GM12878 (cell line): ENCODE measurements at regions not wholly inside any gene's neighbourhood (a gene's known extent, or its start where the extent isn't known, plus 50 kb on each side); places are given as distances from the start of the nearest gene placed in this dataset.

Experiments
- ATAC-seq: fragments of 200-7000 bp; cut with Tn5 transposase; 3 replicates; pipeline ENCODE4 v1.9.1; 2020; ENCODE audit warnings: mild to moderate bottlenecking, moderate library complexity
- BruUV-seq: library from RNA; stranded (reverse); fragments of 400-500 nt; replicated peaks from 2 replicates; lab custom pipeline; 2021; lab: Mats Ljungman, UMichigan
- CTCF ChIA-PET: fragments of 300-600 bp; sonication (Branson Sonifier 250); formaldehyde crosslinking; extraction: SDS; loops from one replicate; lab custom pipeline; 2021; ENCODE audit warnings: inconsistent platforms; lab: Yijun Ruan, JAX
- POLR2A ChIA-PET: fragments of 350-600 bp; formaldehyde crosslinking; extraction: SDS; loops from one replicate; lab custom pipeline; 2021; ENCODE audit warnings: inconsistent platforms; lab: Charles Lee
- RAD21 ChIA-PET: fragments of 300-600 bp; sonication (Branson Sonifier 250); formaldehyde crosslinking; loops from one replicate; lab custom pipeline; 2023; ENCODE audit warnings: antibody characterized with exemption; ENCODE audit not compliant: unreplicated experiment; lab: Charles Lee
- SMC1A ChIA-PET: fragments of 300-600 bp; sonication (Branson Sonifier 250); formaldehyde crosslinking; loops from one replicate; lab custom pipeline; 2023; ENCODE audit not compliant: unreplicated experiment, uncharacterized antibody; lab: Charles Lee
- DNase-seq: peaks from one replicate; pipeline ENCODE4 v3.0.0-alpha.2; 2011; ENCODE audit warnings: low read depth, low spot score
- FAIRE-seq: peaks from 3 replicates; lab custom pipeline; 2011; peaks lifted over from hg19 to GRCh38; lab: Jason Lieb, UNC
- H2AFZ ChIP-seq: 2 replicates; pipeline ENCODE4 v1.6.0; 2011; ENCODE audit warnings: low read depth, low read length, control low read depth; ENCODE audit not compliant: control insufficient read depth
- H3K27ac ChIP-seq: 2 replicates; pipeline ENCODE4 v1.5.1; 2011; ENCODE audit warnings: control low read depth; ENCODE audit not compliant: control insufficient read depth, insufficient read depth
- H3K27me3 ChIP-seq, 2 experiments: replicated peaks in 1 of 2; 2 replicates each; pipeline versions ENCODE4 v1.6.0 to v1.6.1; 2011; ENCODE audit warnings: low read length in 1 of 2; ENCODE audit not compliant: control insufficient read depth in 2 of 2, insufficient read depth in 2 of 2
- H3K36me3 ChIP-seq, 2 experiments: 2 replicates each; pipeline ENCODE4 v1.5.1; 2011; ENCODE audit warnings: low read length in 1 of 2; ENCODE audit not compliant: control insufficient read depth in 2 of 2, insufficient read depth in 2 of 2
- H3K4me1 ChIP-seq: 2 replicates; pipeline ENCODE4 v1.6.1; 2011; ENCODE audit warnings: mild to moderate bottlenecking, low read length, moderate library complexity, mixed read lengths; ENCODE audit not compliant: control insufficient read depth, insufficient read depth
- H3K4me2 ChIP-seq: 2 replicates; pipeline ENCODE4 v1.6.0; 2011; ENCODE audit warnings: control low read depth; ENCODE audit not compliant: control insufficient read depth, insufficient read depth
- H3K4me3 ChIP-seq: fragments of 200-600 bp; sonication (generic); 2 replicates; pipeline ENCODE4 v1.5.1; 2016
- H3K79me2 ChIP-seq: 2 replicates; pipeline ENCODE4 v1.6.0; 2011; ENCODE audit warnings: low read length; ENCODE audit not compliant: control insufficient read depth, insufficient read depth
- H3K9ac ChIP-seq: 2 replicates; pipeline ENCODE4 v1.8.0; 2011; ENCODE audit warnings: low read length, control low read depth, mixed read lengths; ENCODE audit not compliant: control insufficient read depth, insufficient read depth
- H3K9me3 ChIP-seq: replicated peaks from 3 replicates; pipeline ENCODE4 v1.5.1; 2011; ENCODE audit warnings: mild to moderate bottlenecking, low read length; ENCODE audit not compliant: control insufficient read depth, insufficient read depth
- H4K20me1 ChIP-seq: 2 replicates; pipeline ENCODE4 v1.6.0; 2011; ENCODE audit not compliant: control insufficient read depth, insufficient read depth
- BHLHE40 ChIP-seq, 2 experiments: fragments of 450-650 bp in 1 of 2; IDR thresholded peaks; 2 replicates each; pipeline ENCODE4 v1.6.1; 2011 to 2017; ENCODE audit warnings: low read depth in 2 of 2, borderline replicate concordance in 1 of 2, improper control_type of control experiment in 1 of 2, low read length in 1 of 2, mild to moderate bottlenecking in 1 of 2
- CBX3 ChIP-seq: fragments of 200-600 bp; sonication (generic); IDR thresholded peaks from 2 replicates; pipeline ENCODE4 v1.6.1; 2016; ENCODE audit warnings: low read depth, borderline replicate concordance
- CBX5 ChIP-seq: sonication (generic); IDR thresholded peaks from 2 replicates; pipeline ENCODE4 v1.6.1; 2016; ENCODE audit warnings: low read depth, moderate library complexity, mild to moderate bottlenecking, inconsistent platforms
- IKZF2 ChIP-seq, 2 experiments: fragments of 450-650 bp; IDR thresholded peaks; 2 replicates each; pipeline ENCODE4 v1.6.1; 2017; ENCODE audit warnings: mild to moderate bottlenecking in 2 of 2, moderate library complexity in 2 of 2
- KDM1A ChIP-seq: fragments of 200-600 bp; sonication (generic); IDR thresholded peaks from 2 replicates; pipeline ENCODE4 v1.6.1; 2016; ENCODE audit warnings: borderline replicate concordance
- NRF1 ChIP-seq: conservative IDR thresholded peaks from 2 replicates; pipeline ENCODE4 v1.6.1; 2011; ENCODE audit warnings: mild to moderate bottlenecking, low read depth, low read length, improper control_type of control experiment
- STAT1 ChIP-seq: fragments of 450-650 bp; conservative IDR thresholded peaks from 2 replicates; pipeline ENCODE4 v1.6.1; 2014; ENCODE audit warnings: antibody characterized with exemption, mild to moderate bottlenecking
- SUPT20H ChIP-seq: IDR thresholded peaks from 2 replicates; pipeline ENCODE4 v1.6.1; 2011; ENCODE audit warnings: low read depth, mild to moderate bottlenecking, low read length, moderate library complexity, borderline replicate concordance; ENCODE audit not compliant: control insufficient read depth
- TCF3 ChIP-seq: IDR thresholded peaks from 2 replicates; pipeline ENCODE4 v1.6.1; 2012; ENCODE audit warnings: low read depth, mild to moderate bottlenecking, low read length, borderline replicate concordance; ENCODE audit not compliant: insufficient read depth
- TCF7 ChIP-seq: IDR thresholded peaks from 2 replicates; pipeline ENCODE4 v1.6.1; 2014; ENCODE audit warnings: antibody characterized with exemption, borderline replicate concordance
- ZNF217 ChIP-seq: fragments of 450-650 bp; IDR thresholded peaks from 2 replicates; pipeline ENCODE4 v1.6.1; 2017; ENCODE audit warnings: antibody characterized with exemption, mild to moderate bottlenecking
- WGBS: methylation state at CpG from one replicate; pipeline ENCODE4 v1.1.6; 2016; ENCODE audit warnings: low lambda C conversion rate; ENCODE audit not compliant: insufficient replicate concordance, insufficient coverage; ENCODE audit errors: missing lambda C conversion rate; 5-methylcytosine and 5-hydroxymethylcytosine counted together
- in situ Hi-C: fragments of 300-500 bp; cut with MboI; formaldehyde crosslinking; loops from 9 replicates; pipeline ENCODE4 v1.14.3; 2018; ENCODE audit warnings: mixed read lengths
- intact Hi-C: fragments of 100-400 bp; cut with micrococcal nuclease; formaldehyde crosslinking; loops from one replicate; pipeline ENCODE4 v1.14.2; 2022; ENCODE audit not compliant: unreplicated experiment
- TF ChIP-seq, protein P1 (sequence below): IDR thresholded peaks from 2 replicates; pipeline ENCODE4 v1.6.1; 2011; ENCODE audit warnings: low read depth, mild to moderate bottlenecking, low read length, moderate library complexity, borderline replicate concordance; ENCODE audit errors: extremely low read depth

- WGBS: 42% methylated on average over 10 of the region's 10 CpGs
- ATAC-seq (no peak), DNase-seq (no peak), FAIRE-seq (no peak)
- CTCF ChIA-PET: interaction anchor here (0.6 to 1.5 kb wide), 2 partner anchors 38 to 66 kb away, joined by 3 to 4 read pairs; no protein-coding TSS in a partner anchor
- Histone ChIP-seq H3K4me1 (no peaks in the 10 kb centered on the region), H3K4me3 (no peak overlapping the region), H3K36me3 (no peaks in the 10 kb centered on the region), H4K20me1 (no peaks in the 10 kb centered on the region), H3K9ac (no peak overlapping the region), H3K27ac (no peak overlapping the region), H2AFZ (no peak overlapping the region), H3K27me3 (no peaks in the 10 kb centered on the region), H3K79me2 (no peaks in the 10 kb centered on the region), H3K4me2 (no peak overlapping the region), H3K9me3 (no peaks in the 10 kb centered on the region)
- no peak for TF ChIP-seq BHLHE40 (IDR thresholded peaks at IDR 0.05; ENCODE audit: borderline replicate concordance in 1 of 2, low read depth in 2 of 2, low read length in 1 of 2)
- TF ChIP-seq CBX5: no peak
- TF ChIP-seq TCF3: no peak
- TF ChIP-seq NRF1: no peak
- TF ChIP-seq TCF7: no peak
- TF ChIP-seq CBX3: no peak
- TF ChIP-seq STAT1: no peak
- TF ChIP-seq, protein P1, sequence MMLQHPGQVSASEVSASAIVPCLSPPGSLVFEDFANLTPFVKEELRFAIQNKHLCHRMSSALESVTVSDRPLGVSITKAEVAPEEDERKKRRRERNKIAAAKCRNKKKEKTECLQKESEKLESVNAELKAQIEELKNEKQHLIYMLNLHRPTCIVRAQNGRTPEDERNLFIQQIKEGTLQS: no peak
- no peak for TF ChIP-seq ZNF217
- TF ChIP-seq SUPT20H: no peak
- no peak for TF ChIP-seq KDM1A
- TF ChIP-seq IKZF2 (IDR thresholded peaks at IDR 0.05): no peak
- BruUV-seq: no TSS peak
- SMC1A ChIA-PET: interaction anchor here (0.7 to 1.7 kb wide), 13 partner anchors 10 to 416 kb away, joined by 3 to 6 read pairs (median 3); no protein-coding TSS in a partner anchor
- RAD21 ChIA-PET: interaction anchor here (1.6 to 2.1 kb wide), 2 partner anchors 19 to 28 kb away, joined by 5 read pairs; no protein-coding TSS in a partner anchor
- intact Hi-C loops (loop anchor here (5.0 kb wide), 1 partner anchor 64 kb away; no protein-coding TSS in a partner anchor), in situ Hi-C loops (no loop called here)
- POLR2A ChIA-PET: no interaction called here
Measured at GRCh38 chr15:96262549-96263489, 67.7 kb upstream of the NR2F2 start.
